G401 (cell line): ENCODE measurements at regions not wholly inside any gene's neighbourhood (a gene's known extent, or its start where the extent isn't known, plus 50 kb on each side); places are given as distances from the start of the nearest gene placed in this dataset.

ENCODE experiments used
- DNase-seq: peaks from one replicate; pipeline ENCODE4 v3.0.0-alpha.2; 2015; ENCODE audit warnings: low spot score
- in situ Hi-C: cut with HindIII; loops from 2 replicates; pipeline ENCODE4 v1.10.0; 2016; ENCODE audit warnings: low sequenced_read_pairs, mixed read lengths

DNA sequence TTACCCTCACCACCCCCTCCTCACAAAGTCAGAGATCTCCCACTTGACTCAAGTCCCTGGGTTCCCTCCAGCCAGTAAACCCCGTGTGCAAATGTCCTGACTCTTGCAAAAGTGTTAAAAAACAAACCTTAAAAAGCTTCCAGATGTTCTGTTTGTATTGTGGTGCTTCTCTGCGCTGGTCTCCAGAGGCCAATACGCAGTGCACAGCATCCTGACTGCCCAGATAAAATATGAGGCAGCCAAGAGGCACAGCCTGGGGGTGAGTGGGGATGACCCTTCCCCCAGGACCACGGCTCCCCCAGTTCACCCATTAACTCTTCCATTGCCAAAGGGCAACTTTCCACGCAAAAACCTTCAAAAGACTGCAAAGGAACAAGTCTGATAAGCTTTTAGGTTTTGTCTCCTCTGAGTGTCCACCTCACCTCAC lies 291.8 kb downstream of the SOX9 start:
- in situ Hi-C loops, result no loop called here
- DNase-seq, result no peak

DNA sequence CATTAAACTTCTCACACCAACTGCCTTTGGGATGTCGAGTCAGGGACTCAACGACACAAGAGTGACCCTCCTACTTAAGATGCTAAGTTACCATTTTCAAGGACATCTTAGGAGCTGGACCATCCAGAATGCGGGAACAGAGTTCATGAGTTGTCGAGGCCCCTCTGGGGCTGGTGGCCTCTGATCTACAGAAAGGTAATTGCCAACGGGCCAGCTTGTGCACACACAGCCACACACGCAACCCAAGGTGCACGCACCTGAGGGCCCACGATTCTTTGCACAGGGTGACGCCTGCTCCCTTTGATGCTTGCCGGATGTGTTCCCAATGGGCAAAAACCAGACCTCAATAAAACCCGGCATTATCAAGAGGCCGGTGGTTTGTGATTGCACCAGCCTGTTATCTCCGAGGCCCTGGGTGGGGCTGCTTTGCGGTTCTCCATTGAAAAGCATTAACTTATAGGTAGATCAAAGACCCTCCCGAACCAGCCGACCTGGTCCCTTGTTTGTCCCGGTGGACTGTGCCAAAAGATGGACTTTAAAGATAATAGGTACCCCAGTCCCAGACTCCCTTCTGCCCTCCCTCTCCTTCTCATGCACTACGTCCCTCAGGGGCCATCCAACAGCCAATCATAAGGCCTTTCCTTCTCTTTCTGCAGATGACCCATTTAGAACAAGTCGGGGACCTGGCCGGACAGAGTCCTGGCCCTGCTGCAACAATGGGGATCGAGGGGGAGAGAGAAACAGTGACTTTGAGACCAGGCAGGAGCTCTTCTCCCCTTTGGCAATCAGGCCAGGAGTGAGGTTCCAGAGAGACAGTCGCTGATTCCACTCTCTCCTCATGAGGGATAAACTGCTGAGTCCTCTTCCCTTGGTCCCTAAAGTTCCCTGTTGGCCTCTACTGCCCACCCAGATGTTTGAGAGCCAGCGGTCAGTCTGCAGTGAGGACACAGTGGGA lies 292.5 kb downstream of the SOX9 start:
- DNase-seq, result no peak
- in situ Hi-C loops, result no loop called here

DNA sequence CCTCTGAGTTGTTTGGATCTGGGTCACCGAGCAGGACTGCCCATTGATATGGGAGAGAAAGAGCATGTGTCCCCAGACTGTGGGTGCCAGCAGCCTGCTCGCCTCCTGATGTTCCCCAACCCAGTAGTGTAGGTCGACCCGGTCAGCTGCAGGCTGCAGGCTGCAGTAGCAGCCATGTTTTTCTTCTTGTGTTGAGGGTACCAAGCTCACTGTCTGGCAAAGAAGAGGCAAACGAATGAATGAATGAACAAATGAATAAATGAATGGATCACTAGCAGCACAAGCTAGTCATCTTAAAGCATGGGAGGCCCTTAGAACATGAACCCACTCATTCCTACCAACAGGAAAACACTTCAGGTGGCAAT lies 293.2 kb downstream of the SOX9 start:
- no peak for DNase-seq
- in situ Hi-C loops, result no loop called here

DNA sequence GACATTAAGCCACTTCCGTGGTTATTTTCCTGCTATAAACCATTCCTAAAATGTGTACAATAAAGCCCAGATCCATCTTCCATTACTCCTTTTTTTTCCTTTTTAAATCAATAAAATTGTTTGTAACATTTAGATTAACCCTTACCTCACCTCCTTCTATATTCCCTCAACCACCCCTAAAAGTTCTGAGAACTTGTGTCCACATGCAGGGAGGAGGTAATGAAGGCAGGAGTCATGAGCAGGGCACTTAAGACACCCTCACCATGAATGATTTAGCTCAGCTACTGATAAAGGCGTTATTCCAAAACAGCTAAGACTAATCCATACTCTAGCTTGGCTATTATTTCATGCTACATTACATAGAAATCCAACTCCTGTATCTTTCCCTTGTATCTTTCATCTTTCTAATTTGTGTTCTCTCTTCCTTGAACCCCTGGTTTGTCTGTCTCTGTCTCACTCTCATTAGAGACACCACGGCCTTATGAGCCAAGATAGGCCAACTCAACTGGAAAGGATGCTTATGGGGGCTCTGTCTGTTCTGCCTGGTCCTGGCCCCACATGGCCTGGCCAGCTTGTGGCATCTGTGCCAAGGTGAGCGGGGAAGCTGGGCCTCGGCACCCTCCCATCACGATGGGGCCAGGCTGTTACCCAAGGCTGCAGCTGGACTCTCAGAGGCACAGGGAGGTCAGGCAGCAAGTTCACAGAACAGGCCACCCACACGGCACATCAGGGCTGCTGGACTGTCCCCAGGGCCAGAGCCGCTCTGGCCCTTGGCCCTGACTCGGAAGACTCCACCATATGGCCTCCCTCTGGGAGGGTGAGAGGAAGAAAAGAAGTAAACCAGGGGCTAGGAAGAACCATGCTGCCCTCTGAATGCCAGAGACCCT lies 294.4 kb downstream of the SOX9 start:
- no peak for DNase-seq
- in situ Hi-C loops, result no loop called here

GRCh38 chr17:72416054-72416675 lies 295.3 kb downstream of the SOX9 start:
- peak; percentile 28 for DNase-seq
- in situ Hi-C loops, result no loop called here

- no peak for DNase-seq
- in situ Hi-C loops, result no loop called here
Observed at GRCh38 chr17:72416905-72417304, 296.1 kb downstream of the SOX9 start.

- in situ Hi-C loops, result no loop called here
- DNase-seq, result no peak
Observed at GRCh38 chr17:72417627-72418026, 296.8 kb downstream of the SOX9 start.

DNA sequence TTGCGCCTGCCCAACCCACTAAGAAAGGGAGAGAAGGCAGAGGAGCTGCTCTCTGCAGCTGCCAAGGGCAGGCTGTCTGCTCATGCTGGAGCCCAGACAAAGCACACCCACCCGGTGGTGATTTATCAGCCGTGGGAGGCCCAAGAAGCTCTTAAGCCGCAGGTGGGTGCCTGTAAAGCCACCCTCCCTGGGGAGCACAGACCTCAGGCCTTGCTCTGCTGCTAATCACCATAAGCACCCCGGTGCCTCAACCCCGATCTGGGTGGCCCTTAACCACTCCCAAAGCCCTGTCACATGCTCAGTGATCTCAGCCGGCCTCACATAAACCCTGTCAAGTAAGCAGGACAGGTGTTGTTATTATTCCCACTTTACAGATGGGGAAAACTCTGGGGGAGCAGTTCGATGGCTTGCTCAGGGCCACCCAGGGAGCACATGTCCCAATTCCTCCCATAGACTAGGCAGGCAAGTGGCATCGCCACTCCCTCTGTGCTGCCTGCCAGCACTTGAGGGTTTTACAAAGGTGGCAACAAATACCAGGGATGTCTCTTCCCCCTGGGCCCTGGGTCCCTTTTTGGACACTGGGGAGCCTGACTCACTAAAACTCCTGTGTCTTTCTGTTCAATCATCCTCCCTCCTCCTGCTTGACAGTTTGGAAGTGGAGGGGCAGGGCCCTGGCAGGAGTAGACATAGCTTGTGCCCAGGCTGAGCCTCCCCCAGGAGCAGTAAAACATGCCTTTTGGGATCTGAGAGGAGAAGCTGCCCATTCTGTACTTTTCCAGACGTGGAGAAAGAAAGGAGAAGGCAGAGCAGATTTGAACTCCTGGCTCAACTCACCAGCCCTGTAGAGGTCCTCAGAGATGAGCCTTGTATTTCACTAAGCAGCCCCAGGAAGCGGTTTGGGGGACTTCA lies 299.3 kb downstream of the SOX9 start:
- no peak for DNase-seq
- in situ Hi-C loops, result no loop called here

DNA sequence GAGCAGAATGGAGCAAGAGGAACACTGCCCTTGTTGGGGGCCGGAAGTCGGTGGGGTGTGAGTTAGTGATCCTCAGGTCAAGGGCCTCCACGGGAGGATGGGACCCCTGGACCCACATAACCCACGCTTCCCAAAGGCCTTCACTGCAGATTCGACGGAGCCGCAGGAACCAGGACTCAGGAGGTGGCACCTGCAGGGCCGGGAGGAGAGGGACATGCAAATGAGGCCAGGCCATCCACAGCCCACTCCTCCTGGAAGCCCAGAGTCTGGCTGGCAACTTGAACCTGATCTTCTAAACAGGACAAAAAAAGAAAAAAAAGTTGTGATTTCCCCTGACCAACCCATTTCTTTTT lies 299.9 kb downstream of the SOX9 start:
- in situ Hi-C loops, result no loop called here
- no peak for DNase-seq

DNA sequence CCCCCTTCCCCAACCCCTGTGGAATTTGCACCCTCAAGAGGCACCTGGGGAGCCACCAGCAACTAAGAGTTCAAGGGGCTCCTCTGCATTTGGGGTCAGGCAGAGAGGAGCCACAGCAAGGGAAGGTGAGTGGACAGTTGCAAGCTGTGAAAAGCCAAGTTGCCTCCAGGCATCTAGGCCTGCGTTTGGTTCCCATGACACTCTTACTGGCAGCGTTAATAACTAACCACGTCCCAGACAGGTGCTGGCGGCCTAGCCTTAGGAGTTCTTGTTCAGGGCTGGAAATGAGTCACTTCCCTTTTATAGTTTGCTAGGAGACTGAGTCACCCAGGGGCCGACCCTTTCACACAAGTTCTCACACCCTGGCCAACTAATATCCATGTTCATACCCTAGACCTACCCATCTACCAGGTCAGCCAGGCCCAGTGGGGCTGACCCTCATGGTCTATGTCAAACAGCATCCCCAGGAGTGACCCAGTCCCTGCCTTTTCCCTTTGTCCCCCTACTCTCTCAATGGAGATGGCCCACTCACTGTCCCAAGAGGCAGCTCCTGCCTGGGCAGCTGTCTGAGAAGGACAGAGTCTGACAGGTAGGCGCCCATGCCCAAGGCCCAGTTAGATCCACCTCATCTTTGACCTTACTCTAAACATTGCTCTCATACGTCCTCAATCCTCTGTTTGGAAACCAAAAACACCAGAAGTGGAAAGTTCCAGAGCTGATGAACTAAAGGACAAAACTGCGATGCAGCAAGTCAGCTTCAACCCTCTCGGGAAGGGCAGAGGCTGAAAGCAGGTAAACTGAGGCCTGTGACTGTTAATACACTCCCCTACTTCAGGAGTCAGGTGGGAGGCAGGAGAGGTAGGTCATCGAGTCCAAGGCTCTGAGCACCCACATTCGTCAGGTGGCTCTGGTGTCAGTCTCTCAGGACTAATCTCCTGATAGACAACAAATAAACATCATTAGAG lies 300.6 kb downstream of the SOX9 start:
- in situ Hi-C loops, result no loop called here
- no peak for DNase-seq

- in situ Hi-C loops, result no loop called here
Observed at GRCh38 chr17:72422204-72422504, 301.3 kb downstream of the SOX9 start.

DNA sequence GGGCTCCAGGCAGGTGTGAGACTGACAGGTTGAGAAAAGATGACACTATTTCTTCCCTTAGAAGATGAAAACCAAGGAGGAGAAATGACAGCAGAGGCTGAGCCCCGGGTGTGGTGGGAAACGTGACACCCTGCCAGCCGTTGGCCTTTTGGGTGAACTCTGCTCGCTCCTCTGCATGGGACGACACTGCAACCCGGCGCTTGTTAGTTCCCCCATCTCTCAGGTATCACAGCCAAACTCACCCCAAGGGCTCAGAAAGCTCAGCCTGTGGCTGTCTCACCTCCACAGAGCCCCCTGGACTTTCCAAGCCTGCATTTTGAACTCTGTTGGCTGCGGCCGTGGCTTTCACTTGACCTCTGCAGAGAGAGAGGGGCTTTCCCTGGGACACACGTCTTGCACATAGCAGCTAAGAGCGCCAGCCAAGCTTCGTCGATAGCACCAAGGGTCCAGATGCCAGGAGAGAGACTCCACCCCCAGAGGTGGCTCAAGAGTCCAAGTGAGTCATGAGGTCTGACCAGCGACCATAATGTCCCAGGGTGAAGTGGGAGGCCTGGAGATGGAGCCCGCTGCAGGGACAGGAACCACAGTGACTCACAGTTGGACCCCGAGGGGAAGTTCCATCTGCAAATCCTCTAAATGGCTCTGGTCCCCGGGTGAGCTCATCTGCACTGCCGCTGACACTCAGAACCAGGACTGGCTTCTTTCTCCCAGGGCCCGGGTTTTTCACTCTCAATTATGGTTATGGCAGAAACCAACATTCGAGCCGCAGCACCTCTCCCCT lies 301.9 kb downstream of the SOX9 start:
- in situ Hi-C loops, result no loop called here
- no peak for DNase-seq

More at GRCh38 chr17:72422204-72422504, 301.3 kb downstream of the SOX9 start:
- DNase-seq, result no peak

GRCh38 chr17:72423286-72423589 lies 302.4 kb downstream of the SOX9 start:
- DNase-seq, result no peak
- in situ Hi-C loops, result no loop called here

GRCh38 chr17:72423718-72424117 lies 302.9 kb downstream of the SOX9 start:
- in situ Hi-C loops, result no loop called here
- DNase-seq, result no peak

GRCh38 chr17:72424505-72425117 lies 303.8 kb downstream of the SOX9 start:
- in situ Hi-C loops, result no loop called here

GRCh38 chr17:72425133-72425793 lies 304.4 kb downstream of the SOX9 start:
- no peak for DNase-seq
- in situ Hi-C loops, result no loop called here

More at GRCh38 chr17:72424505-72425117, 303.8 kb downstream of the SOX9 start:
- DNase-seq, result no peak

- no peak for DNase-seq
- in situ Hi-C loops, result no loop called here
Observed at GRCh38 chr17:72425794-72426168, 305.0 kb downstream of the SOX9 start.
